Astrocyte (in vitro differentiated cells and primary cell): ENCODE measurements at regions not wholly inside any gene's neighbourhood (a gene's known extent, or its start where the extent isn't known, plus 50 kb on each side); places are given as distances from the start of the nearest gene placed in this dataset.
A peak's percentile ranks its signal among the peaks of the same experiment; 100 is the strongest.

Experiments used
- DNase-seq: peaks from one replicate; pipeline ENCODE4 v3.0.0-alpha.2; 2010; ENCODE audit warnings: low read depth
- FAIRE-seq: peaks from 2 replicates; lab custom pipeline; 2011; peaks lifted over from hg19 to GRCh38; lab: Jason Lieb, UNC
- H2AFZ ChIP-seq: 2 replicates; pipeline ENCODE4 v1.6.0; 2012; ENCODE audit warnings: low read depth, low read length, inconsistent platforms
- H3K27ac ChIP-seq: 2 replicates; pipeline ENCODE4 v1.5.1; 2011; ENCODE audit warnings: low read depth, low read length, inconsistent platforms
- H3K27me3 ChIP-seq: 2 replicates; pipeline ENCODE4 v1.6.0; 2011; ENCODE audit warnings: low read length, inconsistent platforms; ENCODE audit not compliant: insufficient read depth
- H3K36me3 ChIP-seq: 2 replicates; pipeline ENCODE4 v1.5.1; 2011; ENCODE audit warnings: low read length, inconsistent platforms; ENCODE audit not compliant: insufficient read depth
- H3K4me1 ChIP-seq: 2 replicates; pipeline ENCODE4 v1.5.1; 2011; ENCODE audit warnings: low read length, inconsistent platforms; ENCODE audit not compliant: insufficient read depth
- H3K4me2 ChIP-seq: 2 replicates; pipeline ENCODE4 v1.6.0; 2012; ENCODE audit warnings: low read length, inconsistent platforms
- H3K4me3 ChIP-seq: 2 replicates; pipeline ENCODE4 v1.5.1; 2011; ENCODE audit warnings: low read depth, mild to moderate bottlenecking, low read length, inconsistent platforms; ENCODE audit not compliant: insufficient read depth
- H3K79me2 ChIP-seq: 2 replicates; pipeline ENCODE4 v1.6.0; 2012; ENCODE audit warnings: mild to moderate bottlenecking, low read length, inconsistent platforms; ENCODE audit not compliant: insufficient read depth
- H3K9ac ChIP-seq: 2 replicates; pipeline ENCODE4 v1.6.0; 2012; ENCODE audit warnings: mild to moderate bottlenecking, low read length, inconsistent platforms
- H3K9me3 ChIP-seq: 2 replicates; pipeline ENCODE4 v1.5.1; 2012; ENCODE audit warnings: low read depth, mild to moderate bottlenecking, low read length, inconsistent platforms; ENCODE audit not compliant: insufficient read depth
- H4K20me1 ChIP-seq: 2 replicates; pipeline ENCODE4 v1.6.0; 2012; ENCODE audit warnings: low read length, inconsistent platforms; ENCODE audit not compliant: insufficient read depth
- H3K27ac Mint-ChIP-seq: one replicate; pipeline ENCODE4 v1.8.0; 2021; ENCODE audit warnings: mild to moderate bottlenecking, mixed read lengths; ENCODE audit not compliant: unreplicated experiment
- H3K27me3 Mint-ChIP-seq: one replicate; pipeline ENCODE4 v1.8.0; 2021; ENCODE audit warnings: low read depth, mixed read lengths; ENCODE audit not compliant: unreplicated experiment
- H3K36me3 Mint-ChIP-seq: one replicate; pipeline ENCODE4 v1.8.0; 2021; ENCODE audit warnings: low read depth, mixed read lengths; ENCODE audit not compliant: unreplicated experiment
- H3K4me1 Mint-ChIP-seq: one replicate; pipeline ENCODE4 v1.8.0; 2021; ENCODE audit warnings: low read depth, mixed read lengths; ENCODE audit not compliant: unreplicated experiment
- H3K4me3 Mint-ChIP-seq: one replicate; pipeline ENCODE4 v1.8.0; 2021; ENCODE audit warnings: mild to moderate bottlenecking, moderate library complexity, mixed read lengths; ENCODE audit not compliant: unreplicated experiment
- H3K9me3 Mint-ChIP-seq: one replicate; pipeline ENCODE4 v1.8.0; 2021; ENCODE audit warnings: mild to moderate bottlenecking, mixed read lengths; ENCODE audit not compliant: unreplicated experiment
- CTCF ChIP-seq: IDR thresholded peaks from 2 replicates; pipeline ENCODE4 v1.5.1; 2011; ENCODE audit warnings: low read depth, mild to moderate bottlenecking, inconsistent platforms, low read length, moderate library complexity; ENCODE audit not compliant: insufficient read depth
- EZH2 ChIP-seq: IDR thresholded peaks from 2 replicates; pipeline ENCODE4 v1.6.1; 2012; ENCODE audit warnings: mild to moderate bottlenecking, low read length, inconsistent platforms; ENCODE audit not compliant: insufficient read depth

- Histone ChIP-seq H3K4me2 (peak overlapping the region; percentile 57), H3K4me3 (peak overlapping the region; percentile 8), H3K9me3 (no peaks in the 10 kb centered on the region), H3K9ac (no peak overlapping the region), H3K27ac (no peak overlapping the region), H3K27me3 (no peaks in the 10 kb centered on the region), H3K79me2 (no peaks in the 10 kb centered on the region), H2AFZ (no peak overlapping the region), H3K4me1 (peaks cover 20% of the 10 kb centered on the region), H3K36me3 (no peaks in the 10 kb centered on the region), H4K20me1 (no peaks in the 10 kb centered on the region)
- H3K27me3 Mint-ChIP-seq, result no peaks in the 10 kb centered on the region
- H3K36me3 Mint-ChIP-seq, result no peaks in the 10 kb centered on the region
- H3K27ac Mint-ChIP-seq, result no peak overlapping the region
- peaks cover 4% of the 10 kb centered on the region for H3K9me3 Mint-ChIP-seq
- no peak for FAIRE-seq
- DNase-seq, result no peak
- TF ChIP-seq CTCF (no peak), EZH2 (no peak)
- H3K4me3 Mint-ChIP-seq, result no peak overlapping the region
- peaks cover 23% of the 10 kb centered on the region for H3K4me1 Mint-ChIP-seq
These were observed 66.0 kb upstream of the SMIM15 start for GRCh38 chr5:61228229-61228628.

- Histone ChIP-seq H3K4me2 (peak overlapping the region; percentile 57), H3K4me3 (peak overlapping the region; percentile 8), H3K9ac (no peak overlapping the region), H2AFZ (no peak overlapping the region), H4K20me1 (no peaks in the 10 kb centered on the region), H3K36me3 (no peaks in the 10 kb centered on the region), H3K27ac (no peak overlapping the region), H3K4me1 (peaks cover 20% of the 10 kb centered on the region), H3K79me2 (no peaks in the 10 kb centered on the region), H3K9me3 (no peaks in the 10 kb centered on the region), H3K27me3 (no peaks in the 10 kb centered on the region)
- FAIRE-seq (no peak), DNase-seq (peak; percentile 76)
- TF ChIP-seq CTCF, result no peak
- TF ChIP-seq EZH2, result no peak
- Mint-ChIP-seq H3K4me3 (no peak overlapping the region), H3K4me1 (peaks cover 23% of the 10 kb centered on the region), H3K27ac (no peak overlapping the region), H3K9me3 (peaks cover 4% of the 10 kb centered on the region), H3K27me3 (no peaks in the 10 kb centered on the region), H3K36me3 (no peaks in the 10 kb centered on the region)
These were observed 66.5 kb upstream of the SMIM15 start for GRCh38 chr5:61228691-61229280.

GRCh38 chr5:61229416-61229815, 67.1 kb upstream of the SMIM15 start:
- H3K27me3 Mint-ChIP-seq, result no peaks in the 10 kb centered on the region
- DNase-seq, result no peak
- H2AFZ ChIP-seq, result no peak overlapping the region

More at GRCh38 chr5:61229416-61229815, 67.1 kb upstream of the SMIM15 start:
- Histone ChIP-seq H3K36me3 (no peaks in the 10 kb centered on the region), H3K4me3 (no peak overlapping the region), H3K27me3 (no peaks in the 10 kb centered on the region), H3K4me1 (peaks cover 20% of the 10 kb centered on the region), H3K27ac (no peak overlapping the region), H3K4me2 (peak overlapping the region; percentile 57), H3K9ac (no peak overlapping the region), H3K79me2 (no peaks in the 10 kb centered on the region), H3K9me3 (no peaks in the 10 kb centered on the region), H4K20me1 (no peaks in the 10 kb centered on the region)
- Mint-ChIP-seq H3K4me3 (no peak overlapping the region), H3K4me1 (peaks cover 25% of the 10 kb centered on the region), H3K36me3 (no peaks in the 10 kb centered on the region), H3K27ac (no peak overlapping the region), H3K9me3 (peaks cover 4% of the 10 kb centered on the region)
- TF ChIP-seq CTCF (no peak), EZH2 (no peak)
- no peak for FAIRE-seq
